Keratinocyte (primary cell): ENCODE measurements at regions not wholly inside any gene's neighbourhood (a gene's known extent, or its start where the extent isn't known, plus 50 kb on each side); places are given as distances from the start of the nearest gene placed in this dataset.

Experiments used
- DNase-seq: peaks from one replicate; pipeline ENCODE4 v3.0.0-alpha.2; 2011; ENCODE audit warnings: low read depth, missing footprints, low spot score
- FAIRE-seq: peaks from 2 replicates; lab custom pipeline; 2011; peaks lifted over from hg19 to GRCh38; lab: Jason Lieb, UNC
- H2AFZ ChIP-seq: 2 replicates; pipeline ENCODE4 v1.6.0; 2012; ENCODE audit warnings: low read length, control low read depth, inconsistent platforms; ENCODE audit not compliant: control insufficient read depth
- H3K27ac ChIP-seq: 2 replicates; pipeline ENCODE4 v1.5.1; 2011; ENCODE audit warnings: low read length; ENCODE audit not compliant: control insufficient read depth, insufficient read depth
- H3K27me3 ChIP-seq: 3 replicates; pipeline ENCODE4 v1.6.0; 2011; ENCODE audit warnings: low read length; ENCODE audit not compliant: control insufficient read depth, insufficient read depth; ENCODE audit errors: extremely low read depth
- H3K36me3 ChIP-seq, 2 experiments: 2 replicates in 1 of 2; 3 replicates in 1 of 2; pipeline ENCODE4 v1.5.1; 2011; ENCODE audit warnings: low read length in 2 of 2, mild to moderate bottlenecking in 1 of 2; ENCODE audit not compliant: control insufficient read depth in 2 of 2, insufficient read depth in 2 of 2; ENCODE audit errors: extremely low read depth in 1 of 2
- H3K4me1 ChIP-seq: 3 replicates; pipeline ENCODE4 v1.5.1; 2011; ENCODE audit warnings: low read length; ENCODE audit not compliant: control insufficient read depth, insufficient read depth; ENCODE audit errors: extremely low read depth
- H3K4me2 ChIP-seq: 3 replicates; pipeline ENCODE4 v1.6.0; 2011; ENCODE audit warnings: low read depth, low read length; ENCODE audit not compliant: control insufficient read depth, insufficient read depth; ENCODE audit errors: extremely low read depth
- H3K4me3 ChIP-seq, 3 experiments: fragments of 200-600 bp in 1 of 3; sonication (generic) in 1 of 3; 2 replicates in 2 of 3; 3 replicates in 1 of 3; pipeline ENCODE4 v1.5.1; 2011 to 2016; ENCODE audit warnings: low read length in 3 of 3, mild to moderate bottlenecking in 3 of 3, control low read depth in 2 of 3, inconsistent platforms in 1 of 3, low read depth in 1 of 3, mixed read lengths in 1 of 3, mixed run types in 1 of 3, moderate library complexity in 1 of 3; ENCODE audit not compliant: control insufficient read depth in 2 of 3, insufficient read depth in 2 of 3; ENCODE audit errors: extremely low read depth in 1 of 3
- H3K79me2 ChIP-seq: 2 replicates; pipeline ENCODE4 v1.6.0; 2012; ENCODE audit warnings: low read length; ENCODE audit not compliant: control insufficient read depth, insufficient read depth
- H3K9ac ChIP-seq: 3 replicates; pipeline ENCODE4 v1.6.0; 2011; ENCODE audit warnings: low read length; ENCODE audit not compliant: control insufficient read depth, insufficient read depth; ENCODE audit errors: extremely low read depth
- H3K9me1 ChIP-seq: 3 replicates; pipeline ENCODE4 v1.6.0; 2011; ENCODE audit warnings: low read length; ENCODE audit not compliant: control insufficient read depth, insufficient read depth; ENCODE audit errors: extremely low read depth
- H3K9me3 ChIP-seq: 2 replicates; pipeline ENCODE4 v1.5.1; 2012; ENCODE audit warnings: low read depth, low read length; ENCODE audit not compliant: control insufficient read depth
- H4K20me1 ChIP-seq: 3 replicates; pipeline ENCODE4 v1.6.0; 2011; ENCODE audit warnings: low read length; ENCODE audit not compliant: control insufficient read depth, insufficient read depth; ENCODE audit errors: extremely low read depth
- CTCF ChIP-seq, 3 experiments: IDR thresholded peaks in 1 of 3; conservative IDR thresholded peaks in 1 of 3; optimal IDR thresholded peaks in 1 of 3; 2 replicates in 2 of 3; 3 replicates in 1 of 3; pipeline versions ENCODE3 to v1.5.1; 2011; ENCODE audit warnings: low read length in 3 of 3, mild to moderate bottlenecking in 3 of 3, moderate library complexity in 2 of 3, control low read depth in 1 of 3, inconsistent platforms in 1 of 3; ENCODE audit not compliant: insufficient read depth in 2 of 3; ENCODE audit errors: extremely low read depth in 1 of 3
- EZH2 ChIP-seq: IDR thresholded peaks from one replicate; pipeline ENCODE4 v1.6.1; 2012; ENCODE audit warnings: inconsistent platforms, mild to moderate bottlenecking, low read length, moderate library complexity
- dilution Hi-C: fragments of 300-500 bp; cut with MboI; formaldehyde crosslinking; loops from one replicate; pipeline ENCODE4 v1.7.0; 2020; ENCODE audit warnings: low sequenced_read_pairs; ENCODE audit not compliant: extremely low pct_ligation_motif_present

GRCh38 chr17:14429084-14429483, 128.2 kb downstream of the HS3ST3B1 start:
- Histone ChIP-seq H3K4me3 (no peak overlapping the region), H3K9ac (no peak overlapping the region), H3K4me1 (no peaks in the 10 kb centered on the region), H3K4me2 (no peak overlapping the region), H4K20me1 (no peaks in the 10 kb centered on the region), H3K79me2 (no peaks in the 10 kb centered on the region), H2AFZ (no peak overlapping the region), H3K9me1 (no peaks in the 10 kb centered on the region), H3K27me3 (no peaks in the 10 kb centered on the region), H3K9me3 (no peaks in the 10 kb centered on the region), H3K36me3 (no peaks in the 10 kb centered on the region), H3K27ac (no peak overlapping the region)
- dilution Hi-C loops = no loop called here
- TF ChIP-seq CTCF (optimal IDR thresholded peaks at IDR 0.05 in 1 of 3, IDR thresholded peaks at IDR 0.05 in 1 of 3, conservative IDR thresholded peaks at IDR 0.05 in 1 of 3; ENCODE audit: extremely low read depth in 1 of 3, insufficient read depth in 2 of 3, low read length in 3 of 3) = no peak
- TF ChIP-seq EZH2 = no peak
- FAIRE-seq (no peak), DNase-seq (no peak)

- Histone ChIP-seq H3K9ac (no peak overlapping the region), H3K9me1 (no peaks in the 10 kb centered on the region), H3K4me3 (no peak overlapping the region), H3K9me3 (no peaks in the 10 kb centered on the region), H3K4me2 (no peak overlapping the region), H3K4me1 (no peaks in the 10 kb centered on the region), H2AFZ (no peak overlapping the region), H3K27ac (no peak overlapping the region), H3K27me3 (no peaks in the 10 kb centered on the region), H3K79me2 (no peaks in the 10 kb centered on the region), H3K36me3 (no peaks in the 10 kb centered on the region), H4K20me1 (no peaks in the 10 kb centered on the region)
- FAIRE-seq (no peak), DNase-seq (no peak)
- dilution Hi-C loops = no loop called here
- TF ChIP-seq CTCF (optimal IDR thresholded peaks at IDR 0.05 in 1 of 3, IDR thresholded peaks at IDR 0.05 in 1 of 3, conservative IDR thresholded peaks at IDR 0.05 in 1 of 3; ENCODE audit: extremely low read depth in 1 of 3, insufficient read depth in 2 of 3, low read length in 3 of 3) (no peak), EZH2 (no peak)
Measured at GRCh38 chr17:14428648-14429029, 127.8 kb downstream of the HS3ST3B1 start.
